Daoy (cell line): ENCODE measurements at regions not wholly inside any gene's neighbourhood (a gene's known extent, or its start where the extent isn't known, plus 50 kb on each side); places are given as distances from the start of the nearest gene placed in this dataset.
A peak's percentile ranks its signal among the peaks of the same experiment; 100 is the strongest.

Experiments used
- DNase-seq: peaks from one replicate; pipeline ENCODE4 v3.0.0-alpha.2; 2015; ENCODE audit warnings: low read depth

- DNase-seq = peak; percentile 59
Observed at GRCh38 chr20:23136893-23137745, 51.0 kb upstream of the CD93 start.

- DNase-seq = no peak
Observed at GRCh38 chr20:23135449-23136420, 49.6 kb upstream of the CD93 start.
